DOHH2 (cell line): ENCODE measurements at regions not wholly inside any gene's neighbourhood (a gene's known extent, or its start where the extent isn't known, plus 50 kb on each side); places are given as distances from the start of the nearest gene placed in this dataset.

Experiments used
- CTCF ChIP-seq: fragments of 200-600 bp; sonication (generic); IDR thresholded peaks from one replicate; pipeline ENCODE4 v1.5.1; 2014; ENCODE audit warnings: antibody characterized with exemption, mild to moderate bottlenecking, low read depth, low read length; ENCODE audit not compliant: poor library complexity, severe bottlenecking
- EZH2phosphoT487 ChIP-seq: fragments of 200-600 bp; sonication (generic); IDR thresholded peaks from 2 replicates; pipeline ENCODE4 v1.6.1; 2017; ENCODE audit warnings: borderline replicate concordance, mild to moderate bottlenecking, antibody characterized with exemption, low read length, moderate library complexity, mixed read lengths

GRCh38 chr2:167462379-167462778 lies 574.1 kb downstream of the XIRP2 start:
- TF ChIP-seq CTCF, result no peak
- no peak for TF ChIP-seq EZH2phosphoT487
